ENCODE measurements at regions not wholly inside any gene's neighbourhood (a gene's known extent, or its start where the extent isn't known, plus 50 kb on each side); places are given as distances from the start of the nearest gene placed in this dataset.
"Not testable (repeated sequence)": the region's sequence is repeated elsewhere in the genome, so short reads cannot be mapped to it uniquely, and the experiment has no call there.

- not testable (repeated sequence) for H3K4me3 ChIP-seq (ENCODE audit: control insufficient read depth, low read depth, low read length)
- peak; percentile 95 for DNase-seq (ENCODE audit: low read depth)
These were observed 201.8 kb upstream of the IRF2BP2 start for GRCh38 chr1:234811824-234812223.

GRCh38 chr1:234810726-234811125 lies 200.7 kb upstream of the IRF2BP2 start:
- DNase-seq (ENCODE audit: low read depth); H3K4me3 ChIP-seq (ENCODE audit: control insufficient read depth, low read depth, low read length): not testable (repeated sequence)

DNA sequence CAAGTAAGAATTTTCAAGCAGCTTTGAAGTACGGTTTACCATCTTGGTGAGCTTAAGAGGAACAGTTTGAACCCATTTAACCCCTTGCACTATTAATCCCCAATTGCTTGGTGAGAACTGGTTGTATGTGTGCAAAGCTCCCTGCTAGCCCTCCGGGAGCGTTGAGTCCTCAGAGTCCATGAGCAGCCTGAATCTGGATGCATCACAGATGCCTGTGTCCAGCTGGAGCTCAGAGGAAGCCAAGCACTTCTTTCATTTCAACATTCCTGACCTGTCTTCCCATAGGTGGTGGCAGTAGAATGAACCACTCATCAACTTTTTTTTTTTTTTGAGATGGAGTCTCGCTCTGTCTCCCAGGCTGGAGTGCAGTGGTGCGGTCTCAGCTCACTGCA lies 199.9 kb upstream of the IRF2BP2 start:
- DNase-seq (ENCODE audit: low read depth), result peak; percentile 38
- H3K4me3 ChIP-seq (ENCODE audit: control insufficient read depth, low read depth, low read length), result not testable (repeated sequence)

- peak; percentile 63 for DNase-seq (ENCODE audit: low read depth)
- not testable (repeated sequence) for H3K4me3 ChIP-seq (ENCODE audit: control insufficient read depth, low read depth, low read length)
These were observed 199.2 kb upstream of the IRF2BP2 start for GRCh38 chr1:234808943-234809853.

DNA sequence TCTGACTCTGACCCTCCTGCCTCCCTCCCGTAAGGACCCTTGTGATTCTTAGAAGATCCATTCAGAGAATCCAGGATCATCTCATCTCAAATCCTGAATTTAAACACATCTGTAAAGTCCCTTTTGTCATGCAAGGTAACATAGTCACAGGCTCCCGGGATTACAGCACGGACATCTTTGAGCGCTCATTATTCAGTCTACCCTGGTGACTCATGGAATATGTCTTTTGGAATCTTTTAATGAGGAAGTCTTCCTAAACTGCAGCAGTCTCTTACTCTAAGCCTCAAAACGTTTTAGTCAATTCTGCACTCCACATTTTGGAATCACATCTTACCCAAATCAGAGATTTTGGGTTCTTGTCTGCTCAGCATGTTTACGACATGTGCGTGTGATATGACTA lies 198.5 kb upstream of the IRF2BP2 start:
- DNase-seq (ENCODE audit: low read depth); H3K4me3 ChIP-seq (ENCODE audit: control insufficient read depth, low read depth, low read length): not testable (repeated sequence)

GRCh38 chr1:234807705-234808104 lies 197.7 kb upstream of the IRF2BP2 start:
- H3K4me3 ChIP-seq (ENCODE audit: control insufficient read depth, low read depth, low read length); DNase-seq (ENCODE audit: low read depth): not testable (repeated sequence)

DNA sequence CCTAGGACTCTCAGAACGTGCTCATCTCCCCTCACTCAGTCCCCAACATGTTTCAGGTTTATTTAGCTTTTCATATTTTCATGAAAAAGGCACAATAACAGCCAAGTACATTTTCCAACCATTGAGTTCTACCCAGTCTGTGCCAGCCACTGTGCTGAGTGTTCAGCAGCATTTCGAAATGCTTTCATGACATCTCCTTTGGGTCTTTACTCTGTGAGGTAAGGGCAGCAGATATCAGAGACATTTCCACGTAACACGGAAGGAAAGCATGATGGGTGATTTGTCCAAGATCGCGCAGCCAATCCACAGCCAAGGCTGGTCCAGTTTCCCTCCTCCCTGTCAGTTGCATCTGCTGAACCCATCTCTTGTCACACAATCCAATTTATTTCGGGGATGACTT lies 192.6 kb upstream of the IRF2BP2 start:
- not testable (repeated sequence) for DNase-seq (ENCODE audit: low read depth); H3K4me3 ChIP-seq (ENCODE audit: control insufficient read depth, low read depth, low read length)

- DNase-seq (ENCODE audit: low read depth); H3K4me3 ChIP-seq (ENCODE audit: control insufficient read depth, low read depth, low read length): not testable (repeated sequence)
These were observed 191.7 kb upstream of the IRF2BP2 start for GRCh38 chr1:234801636-234802035.

- H3K4me3 ChIP-seq (ENCODE audit: control insufficient read depth, low read depth, low read length); DNase-seq (ENCODE audit: low read depth): not testable (repeated sequence)
These were observed 191.2 kb upstream of the IRF2BP2 start for GRCh38 chr1:234801147-234801546.

DNA sequence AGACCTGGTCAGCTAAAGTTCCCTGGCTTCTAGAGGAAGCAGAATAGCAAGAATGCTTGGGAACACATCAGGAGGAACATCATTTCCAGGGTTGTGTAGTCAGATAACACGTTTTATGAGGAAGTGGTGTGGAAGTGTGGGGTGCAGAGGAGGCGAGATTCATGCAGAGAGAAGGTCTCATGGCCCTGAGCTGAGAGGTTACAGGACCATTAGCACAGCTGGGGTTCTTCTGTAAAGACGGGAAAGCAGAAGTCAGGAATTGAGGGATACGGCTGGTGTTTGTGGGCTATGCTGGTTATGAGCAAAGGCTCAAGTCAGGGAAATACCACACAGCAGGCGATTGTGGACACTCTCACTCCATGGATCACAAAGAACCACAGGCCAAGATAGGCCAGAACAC lies 190.6 kb upstream of the IRF2BP2 start:
- DNase-seq (ENCODE audit: low read depth); H3K4me3 ChIP-seq (ENCODE audit: control insufficient read depth, low read depth, low read length): not testable (repeated sequence)

DNA sequence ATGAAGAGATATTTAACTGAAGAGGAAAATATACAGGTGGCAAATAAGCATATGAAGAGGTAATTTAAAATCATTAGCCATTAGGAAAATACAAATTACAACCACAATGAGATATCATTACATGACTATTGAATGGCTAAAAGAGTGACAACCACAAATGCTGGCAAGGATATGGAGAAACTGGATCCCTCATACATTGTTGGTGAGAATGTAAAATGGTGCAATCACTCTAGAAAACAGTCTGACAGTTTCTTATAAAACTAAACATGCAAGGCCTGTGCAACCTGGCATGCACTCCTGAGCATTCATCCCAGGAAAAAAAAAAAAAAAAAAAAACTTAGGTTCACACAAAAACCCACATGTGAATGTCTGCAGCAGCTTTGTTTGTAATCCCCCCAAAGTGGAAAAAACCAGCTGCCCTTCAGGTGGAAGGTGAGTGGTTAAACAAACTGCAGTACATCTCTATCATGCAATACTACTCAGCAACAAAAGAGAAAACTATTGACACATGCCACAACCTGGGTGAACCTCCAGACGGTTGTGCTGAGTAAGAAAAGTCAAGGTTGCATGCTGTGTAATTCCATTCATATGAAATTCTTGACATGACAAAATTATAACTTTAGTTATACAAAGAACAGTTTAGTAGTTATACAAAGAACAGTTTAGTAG lies 189.2 kb upstream of the IRF2BP2 start:
- peak; percentile 50 for DNase-seq (ENCODE audit: low read depth)
- not testable (repeated sequence) for H3K4me3 ChIP-seq (ENCODE audit: control insufficient read depth, low read depth, low read length)

- not testable (repeated sequence) for H3K4me3 ChIP-seq (ENCODE audit: control insufficient read depth, low read depth, low read length); DNase-seq (ENCODE audit: low read depth)
These were observed 187.2 kb upstream of the IRF2BP2 start for GRCh38 chr1:234797216-234797615.

- not testable (repeated sequence) for H3K4me3 ChIP-seq (ENCODE audit: control insufficient read depth, low read depth, low read length); DNase-seq (ENCODE audit: low read depth)
These were observed 186.4 kb upstream of the IRF2BP2 start for GRCh38 chr1:234796438-234796792.

DNA sequence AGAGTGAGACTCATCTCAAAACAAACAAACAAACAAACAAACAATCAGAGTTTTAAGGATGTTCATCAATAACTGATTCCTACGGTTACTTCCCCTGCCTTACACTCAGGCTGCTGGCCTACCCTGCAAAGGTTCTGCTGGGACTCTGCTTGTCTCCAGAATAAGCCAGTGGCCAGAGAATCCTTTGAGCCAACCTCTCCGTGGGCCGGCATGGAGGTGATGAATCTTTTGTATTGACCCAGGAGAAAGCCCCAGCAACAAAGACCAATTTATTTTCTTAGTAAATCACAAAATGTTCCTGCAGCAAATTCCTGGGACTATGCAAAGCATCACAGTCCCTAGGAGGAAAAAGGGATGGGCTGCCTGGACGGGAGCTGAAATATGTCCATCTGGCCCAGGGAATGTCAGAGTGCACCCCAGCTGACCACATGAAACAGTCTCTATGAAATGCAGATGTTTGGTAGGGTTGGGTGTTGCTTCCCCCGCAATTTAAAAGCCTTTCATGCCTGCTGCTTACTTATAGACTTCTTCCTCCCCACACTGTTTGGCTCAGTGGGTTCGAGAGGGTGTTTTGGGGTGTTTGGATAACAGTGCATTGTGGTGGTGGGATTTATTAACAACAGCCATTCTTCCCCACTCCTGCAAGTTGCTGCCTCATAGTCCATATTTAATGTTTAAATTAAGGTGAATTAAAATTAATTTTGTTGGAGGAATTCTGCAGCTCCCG lies 185.9 kb upstream of the IRF2BP2 start:
- H3K4me3 ChIP-seq (ENCODE audit: control insufficient read depth, low read depth, low read length), result not testable (repeated sequence)
- peak; percentile 94 for DNase-seq (ENCODE audit: low read depth)

DNA sequence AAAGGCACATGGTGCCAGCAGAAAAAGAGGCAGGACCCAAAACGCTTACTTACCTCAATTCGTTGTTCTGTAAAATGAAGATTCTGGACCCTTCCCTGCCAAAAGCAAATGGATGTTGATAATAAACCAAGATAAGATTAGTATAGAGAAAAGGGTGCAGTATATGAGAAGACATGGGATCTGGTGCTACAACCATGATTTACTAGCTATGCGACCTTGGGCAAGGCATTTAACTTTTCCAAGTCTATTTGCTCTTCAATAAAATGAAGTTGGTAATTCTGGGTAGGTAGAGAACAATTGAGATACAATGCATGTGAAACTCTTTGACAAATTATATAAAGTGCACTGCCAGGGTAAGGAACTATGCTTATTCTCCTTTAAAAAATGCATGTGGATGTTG lies 185.0 kb upstream of the IRF2BP2 start:
- H3K4me3 ChIP-seq (ENCODE audit: control insufficient read depth, low read depth, low read length); DNase-seq (ENCODE audit: low read depth): not testable (repeated sequence)

DNA sequence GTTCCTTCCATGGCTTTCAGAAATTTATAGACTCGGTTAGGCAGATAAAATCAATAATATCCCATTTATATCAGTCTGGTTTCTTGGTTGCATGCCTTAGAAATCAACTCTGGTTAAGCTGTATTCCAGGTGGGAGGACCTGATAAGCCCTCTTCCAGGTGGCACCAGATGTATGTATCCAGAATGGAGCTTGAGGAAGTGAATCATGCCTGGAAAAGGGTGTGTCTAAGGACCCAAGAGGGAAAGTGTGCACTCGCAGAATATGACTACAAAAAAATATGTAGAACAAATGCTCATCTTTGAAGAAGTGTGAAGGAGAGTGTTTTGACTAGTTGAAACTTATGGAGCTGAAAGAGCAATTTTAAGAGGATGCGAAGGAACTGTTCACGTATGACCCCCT lies 184.5 kb upstream of the IRF2BP2 start:
- not testable (repeated sequence) for DNase-seq (ENCODE audit: low read depth); H3K4me3 ChIP-seq (ENCODE audit: control insufficient read depth, low read depth, low read length)

DNA sequence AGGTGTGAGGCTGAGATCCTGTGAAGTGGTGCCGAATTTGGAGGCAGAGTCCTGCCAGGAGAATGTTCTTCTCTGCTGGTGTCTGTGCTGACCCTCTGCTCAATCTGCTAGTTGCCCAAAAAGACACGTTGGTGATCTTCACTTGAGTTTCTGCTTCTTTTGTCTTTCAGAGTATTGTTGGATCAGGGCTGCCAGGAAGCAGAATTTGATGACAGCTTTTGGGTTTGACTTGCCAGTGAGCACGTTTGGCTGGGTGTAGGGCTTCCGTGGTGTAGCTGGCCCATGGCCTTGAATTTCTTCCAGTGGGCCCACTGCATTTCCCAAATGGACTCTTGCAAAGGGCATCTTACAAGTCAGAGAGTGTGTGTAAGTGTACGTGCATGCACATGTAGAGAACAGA lies 183.9 kb upstream of the IRF2BP2 start:
- H3K4me3 ChIP-seq (ENCODE audit: control insufficient read depth, low read depth, low read length); DNase-seq (ENCODE audit: low read depth): not testable (repeated sequence)

DNA sequence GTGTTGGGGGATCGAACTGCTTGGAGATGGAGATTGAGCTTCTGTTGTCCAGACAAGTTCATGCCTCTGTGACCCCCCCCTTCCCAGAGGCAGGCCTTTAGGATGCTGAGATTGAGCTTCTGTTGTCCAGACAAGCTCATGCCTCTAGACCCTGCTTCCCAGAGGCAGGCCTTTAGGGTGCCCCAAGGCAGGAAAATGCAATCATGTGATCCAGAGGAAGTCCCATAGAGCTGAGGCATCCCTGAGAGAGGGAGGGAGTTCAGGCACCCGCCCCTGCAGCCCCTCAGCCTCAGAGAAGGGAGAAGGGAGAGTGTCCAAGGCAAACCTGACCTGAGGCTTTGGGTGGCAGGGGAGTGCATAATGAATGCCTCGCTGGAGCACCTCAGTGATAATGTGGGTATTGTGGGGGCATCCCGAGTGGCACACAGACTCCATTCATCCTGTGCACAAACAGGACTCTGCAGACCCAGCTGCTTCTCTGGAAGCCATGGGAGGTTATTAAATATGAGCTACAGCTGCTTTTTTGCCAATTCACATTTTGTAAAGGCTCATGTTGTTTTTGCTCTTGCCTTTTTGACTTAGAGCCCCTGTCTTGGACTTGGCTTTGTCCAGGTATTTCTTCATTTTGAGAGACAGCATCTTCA lies 182.4 kb upstream of the IRF2BP2 start:
- H3K4me3 ChIP-seq (ENCODE audit: control insufficient read depth, low read depth, low read length); DNase-seq (ENCODE audit: low read depth): not testable (repeated sequence)

- not testable (repeated sequence) for H3K4me3 ChIP-seq (ENCODE audit: control insufficient read depth, low read depth, low read length); DNase-seq (ENCODE audit: low read depth)
These were observed 181.6 kb upstream of the IRF2BP2 start for GRCh38 chr1:234791615-234792014.

Data from fibroblast of mammary gland (primary cell).